NOMO-1 treated with dmso at 0.1 percent for 144 hours (cell line): ENCODE measurements at regions not wholly inside any gene's neighbourhood (a gene's known extent, or its start where the extent isn't known, plus 50 kb on each side); places are given as distances from the start of the nearest gene placed in this dataset.
"Not testable (repeated sequence)": the region's sequence is repeated elsewhere in the genome, so short reads cannot be mapped to it uniquely, and the experiment has no call there.

Experiments used
- DNase-seq: peaks from one replicate; lab custom pipeline; 2025; ENCODE audit not compliant: unreplicated experiment; lab: John Stamatoyannopoulos, UW

DNA sequence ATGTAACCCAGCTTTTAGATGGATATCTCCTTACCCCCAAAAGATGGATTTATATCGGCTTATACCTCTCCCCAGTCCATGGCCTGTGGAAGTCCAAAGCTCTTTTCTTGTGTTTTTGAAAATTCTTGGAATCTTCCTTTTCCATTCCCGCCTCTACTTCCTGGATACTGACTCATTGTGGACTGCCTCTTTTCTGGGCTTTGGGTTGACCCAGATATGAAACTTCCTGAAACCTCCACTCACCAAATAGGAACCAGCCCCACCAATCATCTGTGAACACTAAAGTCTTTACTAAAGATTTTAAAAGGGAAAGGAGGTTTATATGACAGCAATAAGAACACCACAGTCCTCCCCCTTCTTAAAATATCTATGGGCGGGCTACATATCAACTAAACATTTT is 163.4 kb upstream of the SYN3 start:
- no peak for DNase-seq

DNA sequence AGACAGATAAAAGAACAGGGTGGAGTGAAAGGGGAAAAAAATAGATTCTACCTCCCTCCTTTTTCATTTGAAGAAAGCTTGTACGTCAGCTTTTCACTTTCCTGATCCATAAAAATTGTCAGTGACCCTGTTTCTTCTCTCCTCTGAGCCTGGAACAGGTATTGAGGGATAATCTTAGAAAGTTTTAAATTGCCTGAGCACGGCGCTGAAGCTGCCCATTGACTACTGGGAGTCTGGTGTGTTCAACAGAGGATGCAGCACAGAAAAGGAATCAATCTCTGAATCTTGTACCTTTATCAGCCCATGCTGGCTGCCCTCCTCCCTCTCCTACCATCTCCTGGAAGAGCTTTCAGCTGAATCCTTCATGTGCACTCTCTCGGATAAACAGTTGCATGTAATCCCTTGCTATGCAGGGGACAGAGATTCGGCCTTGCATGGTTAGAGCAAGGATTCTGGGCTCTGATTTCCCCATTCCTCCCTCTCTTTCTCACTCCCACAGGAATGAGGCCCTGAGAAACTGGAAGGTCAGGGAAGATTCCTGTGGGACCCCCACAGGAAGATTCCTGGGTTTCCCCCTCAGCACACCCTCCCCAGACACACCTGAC is 162.4 kb upstream of the SYN3 start:
- DNase-seq, result no peak

DNA sequence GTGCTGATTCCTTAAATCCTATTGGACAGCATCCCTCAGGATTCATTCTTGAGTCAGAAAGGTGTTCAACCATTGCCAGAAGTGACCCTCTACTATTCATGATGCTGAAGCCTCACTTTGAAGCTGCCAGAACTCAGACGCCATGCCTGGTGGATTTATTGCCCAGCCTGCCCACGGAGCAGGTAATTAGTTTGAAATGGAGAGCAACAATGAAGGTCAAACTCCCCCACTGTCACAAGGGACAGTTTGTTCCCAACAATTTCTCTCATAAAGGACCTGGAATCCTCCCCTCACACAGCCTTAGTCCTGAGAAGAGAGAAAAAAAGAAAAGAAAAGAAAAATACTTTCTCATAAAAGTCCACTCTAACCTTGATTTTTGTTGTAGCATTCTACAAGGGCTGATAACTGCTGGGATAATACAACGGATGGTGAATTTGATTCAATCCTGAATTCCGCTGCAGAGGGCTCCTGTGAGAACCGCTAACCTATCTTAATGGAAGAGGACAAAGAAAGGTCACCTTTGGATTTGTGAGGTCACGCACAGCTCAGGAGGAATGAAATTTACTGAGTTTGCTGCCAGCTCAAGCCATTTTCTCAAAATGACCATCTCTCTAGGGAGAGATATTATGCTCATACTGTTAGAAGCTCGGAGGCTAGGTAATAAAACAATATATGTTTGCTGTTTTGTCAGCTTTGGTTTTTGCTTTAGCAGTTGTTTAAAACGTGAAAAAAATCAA is 161.6 kb upstream of the SYN3 start:
- no peak for DNase-seq

DNA sequence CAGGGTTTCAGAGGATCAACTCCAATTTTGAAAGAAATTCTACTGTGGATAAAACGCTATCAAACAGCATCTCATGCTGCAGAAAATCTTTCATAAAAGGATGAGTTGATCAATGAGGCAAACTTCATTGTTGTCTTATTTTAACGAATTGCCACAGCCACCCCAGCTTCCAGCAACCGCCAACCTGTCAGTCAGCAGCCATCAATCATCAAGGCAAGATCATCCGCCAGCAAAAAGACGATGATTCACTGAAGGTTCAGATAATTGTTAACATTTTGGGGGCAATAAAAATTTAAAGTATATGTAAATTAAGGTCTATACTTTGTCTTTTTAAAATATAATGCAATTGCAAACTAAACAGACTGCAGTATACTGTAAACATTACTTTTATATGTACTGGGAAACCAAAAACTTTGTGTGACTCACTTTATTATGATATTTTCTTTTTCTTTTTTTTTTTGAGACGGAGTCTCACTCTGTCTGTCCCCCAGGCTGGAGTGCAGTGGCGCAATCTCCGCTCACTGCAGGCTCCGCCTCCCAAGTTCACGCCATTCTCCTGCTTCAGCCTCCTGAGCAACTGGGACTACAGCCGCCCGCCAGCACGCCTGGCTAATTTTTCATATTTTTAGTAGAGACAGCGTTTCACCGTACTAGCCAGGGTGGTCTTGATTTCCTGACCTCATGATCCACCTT is 155.3 kb upstream of the SYN3 start:
- no peak for DNase-seq

DNA sequence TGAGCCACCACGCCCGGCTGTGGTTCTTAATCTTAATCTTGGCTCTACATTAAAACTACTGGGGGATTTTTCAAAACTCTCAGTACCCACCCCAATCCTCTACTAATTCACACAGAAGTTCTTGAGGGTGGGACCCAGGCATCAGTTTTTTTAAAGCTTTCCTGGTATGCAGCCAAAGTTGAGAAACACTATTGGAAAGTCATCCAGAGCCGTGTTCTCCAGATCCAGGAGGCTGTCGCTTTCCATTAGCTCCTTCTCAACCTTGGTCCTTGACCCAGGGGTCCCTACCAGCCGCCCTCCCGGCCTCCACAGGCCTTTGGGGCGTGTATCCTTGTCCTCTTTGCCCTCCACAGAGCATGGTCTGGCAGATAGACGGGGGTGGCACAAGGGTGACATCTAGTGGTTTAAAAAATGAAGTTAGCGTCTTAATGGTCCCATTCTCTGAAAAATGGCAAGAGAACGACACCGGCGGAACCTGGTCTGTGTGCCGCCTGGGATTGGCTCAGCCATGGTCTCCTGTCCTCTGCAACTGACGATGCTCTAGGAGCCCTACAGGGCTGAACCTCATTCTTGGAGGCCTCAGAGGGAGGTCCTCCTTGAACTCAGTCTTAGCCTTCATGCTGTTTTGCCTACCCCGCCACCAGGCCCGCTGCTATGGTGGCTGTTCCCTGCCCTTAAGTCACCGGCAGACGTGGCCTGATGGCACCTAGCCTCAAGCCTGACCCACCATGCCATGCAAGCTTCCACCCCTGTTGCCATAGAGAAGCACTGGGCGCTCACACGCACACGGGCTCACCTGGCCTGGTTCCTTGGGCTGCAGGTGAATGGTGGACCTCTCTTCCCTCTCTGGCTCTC is 152.0 kb upstream of the SYN3 start:
- DNase-seq, result peak; percentile 4

DNA sequence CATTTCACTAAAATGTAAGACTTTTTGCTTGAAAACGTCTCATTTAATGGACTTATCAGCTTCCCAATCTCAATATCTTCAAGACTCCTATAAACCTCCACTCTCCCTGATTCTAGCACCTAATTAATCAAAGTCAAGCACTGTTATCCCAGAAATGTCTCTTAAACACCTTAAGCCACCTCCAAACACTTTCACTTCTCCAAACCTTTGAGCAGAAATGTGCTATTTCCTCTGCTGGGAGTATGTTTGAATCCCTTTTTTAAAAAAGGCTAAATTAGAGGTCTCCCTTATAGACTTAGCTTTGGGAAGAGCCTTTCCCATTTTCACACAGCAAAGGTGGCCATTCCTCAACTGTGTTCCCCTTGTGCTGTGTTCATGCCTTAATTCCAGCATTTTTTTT is 146.2 kb upstream of the SYN3 start:
- no peak for DNase-seq

DNA sequence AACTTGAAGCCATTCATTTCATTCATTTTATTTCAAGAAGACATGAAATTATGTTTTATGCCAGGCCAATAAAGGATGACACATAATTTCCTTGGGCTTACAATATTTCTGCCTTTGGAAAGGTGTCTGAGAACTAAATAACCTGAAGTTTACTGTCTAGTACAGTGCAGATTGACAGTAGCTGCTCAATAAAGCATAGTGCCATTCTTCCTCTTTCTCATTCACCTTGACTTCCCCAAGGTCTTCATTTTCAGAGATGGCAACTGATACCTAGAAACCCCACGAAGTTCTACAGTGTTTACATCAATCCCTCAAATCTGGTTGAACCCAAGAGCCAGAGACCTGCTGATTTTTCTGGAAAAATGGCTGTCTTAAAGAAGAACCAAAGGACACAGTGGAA is 144.3 kb upstream of the SYN3 start:
- no peak for DNase-seq

DNA sequence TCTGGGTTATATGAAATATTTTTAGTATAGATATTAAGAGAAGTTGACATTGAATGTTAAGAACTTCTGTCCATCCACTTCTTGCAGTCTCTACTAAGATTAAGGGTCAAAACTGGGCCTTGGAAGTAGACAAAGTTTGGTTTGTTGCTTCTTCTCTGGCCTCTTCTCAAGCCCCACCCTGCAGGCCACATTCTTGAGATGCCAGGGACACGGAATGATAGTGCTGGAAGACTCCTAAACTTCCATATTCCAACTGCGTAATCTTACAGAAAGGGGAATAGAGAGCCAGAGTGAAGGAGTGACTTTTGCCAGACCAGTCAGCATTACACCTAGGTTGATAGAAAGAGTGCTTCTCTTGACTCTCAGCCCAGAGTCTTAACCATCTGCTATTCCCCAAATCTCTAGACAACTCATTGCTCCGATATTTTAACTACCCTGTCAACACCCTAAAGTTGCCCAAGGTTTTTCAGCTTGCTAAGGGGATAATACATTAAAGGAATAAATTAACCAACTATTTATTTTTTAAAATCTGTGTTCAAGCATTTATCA is 136.4 kb upstream of the SYN3 start:
- no peak for DNase-seq

DNA sequence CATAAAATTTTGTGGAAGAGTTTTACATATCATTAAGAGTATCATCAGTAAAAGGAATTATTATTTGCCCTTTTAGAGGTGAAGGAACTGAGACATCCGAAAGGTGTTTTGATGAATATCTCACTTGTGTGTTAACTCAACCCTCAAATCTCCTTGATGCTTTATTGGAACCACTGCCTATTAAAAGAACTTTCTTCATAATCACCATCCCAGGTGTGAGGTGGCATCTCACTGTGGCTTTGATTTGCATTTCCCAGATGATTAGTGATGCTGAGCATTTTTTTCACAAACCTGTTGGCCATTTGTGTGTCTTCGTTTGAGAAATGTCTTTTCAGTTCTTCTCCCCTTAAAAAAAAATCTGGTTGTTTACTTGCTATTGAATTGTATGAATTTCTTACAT is 134.0 kb upstream of the SYN3 start:
- no peak for DNase-seq

DNA sequence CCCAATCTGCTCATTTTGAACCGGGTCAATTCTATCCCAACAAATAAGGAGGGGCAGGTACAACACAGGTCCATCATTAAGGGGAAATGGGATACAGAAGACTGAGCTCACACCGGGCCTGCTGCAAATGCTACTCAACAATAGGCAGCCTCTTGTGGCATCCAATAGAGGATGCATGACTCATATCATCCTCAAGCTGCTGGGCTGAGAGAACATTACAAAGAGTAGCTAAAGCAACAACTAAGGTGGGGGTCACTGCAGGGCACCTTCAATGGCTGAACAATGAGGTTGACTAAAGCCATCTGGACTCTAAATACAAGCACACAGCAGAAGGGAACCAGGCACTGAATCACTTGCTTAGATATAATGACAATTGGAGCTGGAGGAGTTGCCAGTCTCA is 130.1 kb upstream of the SYN3 start:
- DNase-seq, result no peak

DNA sequence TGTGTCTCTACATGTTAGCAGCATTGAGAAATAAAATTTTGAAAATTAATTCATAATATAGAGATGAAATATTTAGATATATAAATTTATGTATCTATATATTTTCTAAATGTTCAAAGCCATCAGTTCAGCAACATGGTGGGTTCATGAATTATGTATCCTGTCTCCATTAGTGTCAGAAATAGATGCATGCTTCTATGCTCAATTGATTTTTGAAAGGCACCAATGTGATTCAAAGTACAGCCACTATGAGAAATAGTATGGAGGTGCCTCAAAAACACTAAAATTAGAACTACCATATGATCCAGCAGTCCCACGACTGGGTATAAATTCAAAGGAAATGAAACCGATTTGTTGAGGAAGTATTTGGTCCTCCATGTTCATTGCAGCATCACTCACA is 128.6 kb upstream of the SYN3 start:
- DNase-seq, result no peak

DNA sequence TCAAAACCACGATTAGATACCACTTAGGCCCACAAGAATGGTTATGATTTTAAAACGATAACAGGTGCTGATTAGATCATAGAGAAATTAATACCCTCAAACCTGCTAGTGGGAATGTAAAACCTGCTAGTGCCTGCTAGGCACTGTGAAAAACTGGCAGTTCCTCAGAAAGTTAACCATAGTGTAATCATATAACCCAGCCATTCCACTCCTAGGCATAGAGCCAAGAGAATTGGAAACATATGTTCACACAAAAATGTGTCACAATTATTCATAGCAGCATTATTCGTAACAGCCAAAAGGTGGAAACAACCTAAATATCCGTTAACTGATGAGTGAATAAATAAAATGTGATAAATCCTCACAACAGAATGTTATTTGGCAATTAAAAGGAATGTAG is 122.2 kb upstream of the SYN3 start:
- DNase-seq, result no peak

DNA sequence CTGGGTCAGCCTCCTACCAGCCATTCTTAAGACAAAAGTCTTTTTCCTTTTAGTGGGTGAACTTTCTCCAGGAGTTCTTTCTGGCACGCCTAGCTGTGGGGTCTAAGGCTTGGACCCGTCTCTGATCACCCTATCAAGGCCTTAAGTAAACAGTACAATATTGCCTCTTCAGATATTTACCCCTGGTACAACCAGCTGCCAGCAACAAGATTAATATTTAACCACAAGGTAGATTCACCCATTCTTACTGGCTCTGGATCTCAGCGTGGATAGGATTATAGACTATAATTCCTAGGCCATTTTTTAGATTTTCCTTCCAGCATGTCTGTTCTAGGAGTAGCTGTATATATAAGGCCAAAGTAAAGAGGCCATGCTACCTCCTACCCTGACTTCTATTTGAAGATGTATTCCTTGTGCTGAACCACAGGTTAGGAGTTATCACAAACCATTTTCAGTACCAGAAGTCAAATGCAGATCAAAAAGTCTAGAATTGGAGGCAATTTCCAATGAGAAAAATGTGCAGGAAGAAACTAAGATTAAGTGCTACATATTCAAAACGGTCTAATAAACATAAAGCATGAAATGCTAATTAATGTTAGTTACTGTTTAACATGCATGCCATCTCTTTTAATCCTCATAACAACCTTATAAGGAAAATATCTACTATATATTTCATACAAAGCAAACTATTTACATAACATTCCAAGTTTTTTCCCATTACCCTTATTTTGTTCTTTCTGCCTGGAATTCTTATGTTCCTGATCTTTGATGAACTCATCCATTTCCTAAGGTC is 110.0 kb upstream of the SYN3 start:
- DNase-seq, result no peak

DNA sequence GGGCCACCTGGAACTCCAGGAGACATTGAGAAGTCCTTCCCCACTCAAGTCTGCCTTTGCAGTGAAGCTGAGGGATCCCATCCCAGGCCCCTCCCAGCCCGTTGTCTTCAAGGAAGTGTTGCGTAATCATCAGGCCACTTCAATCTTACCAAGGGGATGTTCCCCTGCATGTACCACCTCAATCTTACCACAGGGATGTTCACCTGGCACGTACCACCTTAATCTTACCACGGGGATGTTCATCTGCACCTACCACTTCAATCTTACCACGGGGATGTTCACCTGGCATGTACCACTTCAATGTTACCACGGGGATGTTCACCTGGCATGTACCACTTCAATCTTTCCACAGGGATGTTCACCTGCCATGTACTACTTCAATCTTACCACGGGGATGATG is 108.0 kb upstream of the SYN3 start:
- DNase-seq, result no peak

DNA sequence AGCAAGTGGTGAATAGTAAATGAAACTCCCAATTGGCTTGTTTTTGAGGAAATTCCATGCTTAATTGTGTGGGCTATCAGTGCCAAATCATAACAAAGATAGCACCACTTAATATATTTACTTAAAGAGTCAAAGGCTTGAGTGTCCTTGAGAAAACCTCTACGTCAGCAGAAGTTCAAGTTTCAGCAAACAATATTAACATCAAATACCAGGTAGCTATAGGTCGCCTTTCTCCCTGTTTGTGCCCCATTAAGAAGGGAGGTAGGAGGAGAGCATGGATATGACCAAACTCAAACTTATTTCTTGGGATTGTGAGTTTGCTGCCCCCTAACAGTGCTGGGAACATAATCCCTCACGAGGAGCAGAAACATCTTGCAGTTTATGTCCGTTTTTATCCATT is 105.6 kb upstream of the SYN3 start:
- no peak for DNase-seq

DNA sequence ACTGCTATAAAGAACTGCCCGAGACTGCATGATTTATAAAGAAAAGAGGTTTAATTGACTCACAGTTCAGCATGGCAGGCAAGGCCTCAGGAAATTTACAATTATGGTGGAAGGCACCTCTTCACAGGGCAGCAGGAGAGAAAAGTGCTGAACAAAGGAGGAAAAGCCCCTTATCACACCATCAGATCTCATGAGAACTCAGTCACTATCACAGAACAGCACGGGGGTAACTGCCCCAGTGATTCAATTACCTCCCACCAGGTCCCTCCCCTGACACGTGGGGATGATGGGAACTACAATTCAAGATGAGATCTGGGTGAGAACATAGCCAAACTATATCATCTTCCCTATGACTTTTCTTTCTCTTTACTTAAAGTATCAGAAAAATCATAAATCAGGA is 104.0 kb upstream of the SYN3 start:
- no peak for DNase-seq

DNA sequence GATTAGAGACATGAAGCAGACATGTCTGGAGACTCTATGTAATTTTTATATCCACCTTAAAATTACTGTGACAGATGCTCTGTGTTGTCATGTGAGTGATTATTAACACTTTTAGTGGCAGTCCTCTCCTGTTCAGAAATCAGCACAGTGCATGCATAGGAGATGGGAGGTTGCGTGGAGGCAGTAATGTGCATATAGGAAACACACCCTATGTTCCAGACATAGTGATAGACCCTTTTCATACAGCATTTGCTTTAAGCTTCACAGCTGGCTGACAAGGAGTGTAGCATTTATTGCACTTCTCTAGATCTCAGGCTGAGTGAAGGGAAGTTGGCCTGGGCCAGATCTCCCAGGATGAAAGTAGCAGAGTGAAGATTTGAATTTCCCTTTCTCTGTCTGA is 102.3 kb upstream of the SYN3 start:
- DNase-seq, result no peak

DNA sequence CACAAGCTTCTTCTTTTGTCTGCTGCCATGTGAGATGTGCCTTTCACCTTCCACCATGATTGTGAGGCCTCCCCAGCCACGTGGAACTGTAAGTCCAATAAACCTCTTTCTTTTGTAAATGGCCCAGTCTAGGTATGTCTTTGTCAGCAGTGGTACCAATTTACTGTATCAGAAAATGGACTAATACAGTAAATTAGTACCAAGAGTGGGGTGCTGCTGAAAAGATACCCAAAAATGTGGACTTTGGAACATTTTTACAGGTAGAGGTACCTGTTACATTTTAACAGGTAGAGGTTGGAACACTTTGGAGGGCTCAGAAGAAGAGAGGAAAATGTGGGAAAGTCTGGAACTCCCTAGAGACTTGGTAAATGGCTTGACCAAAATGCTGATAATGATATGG is 96.8 kb upstream of the SYN3 start:
- DNase-seq, result not testable (repeated sequence)

DNA sequence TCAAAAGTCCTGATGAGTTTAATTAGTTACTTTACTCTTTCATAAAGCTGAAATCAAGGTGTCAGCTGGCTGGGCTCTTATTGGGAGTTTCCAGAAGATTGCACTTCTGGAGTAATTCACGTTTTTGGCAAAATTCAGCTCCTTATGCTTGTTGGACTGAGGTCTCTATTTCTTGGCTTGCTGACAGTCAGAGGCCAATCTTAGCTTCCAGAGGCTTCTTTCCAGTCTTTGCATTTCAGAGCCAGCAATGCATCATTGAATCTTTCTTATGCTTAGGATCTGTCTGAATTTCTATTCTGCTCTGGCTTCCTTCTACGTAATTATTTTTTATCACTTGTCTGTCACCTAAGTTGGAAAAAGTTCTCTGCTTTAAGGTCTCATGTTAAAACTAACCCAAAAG is 91.4 kb upstream of the SYN3 start:
- no peak for DNase-seq

DNA sequence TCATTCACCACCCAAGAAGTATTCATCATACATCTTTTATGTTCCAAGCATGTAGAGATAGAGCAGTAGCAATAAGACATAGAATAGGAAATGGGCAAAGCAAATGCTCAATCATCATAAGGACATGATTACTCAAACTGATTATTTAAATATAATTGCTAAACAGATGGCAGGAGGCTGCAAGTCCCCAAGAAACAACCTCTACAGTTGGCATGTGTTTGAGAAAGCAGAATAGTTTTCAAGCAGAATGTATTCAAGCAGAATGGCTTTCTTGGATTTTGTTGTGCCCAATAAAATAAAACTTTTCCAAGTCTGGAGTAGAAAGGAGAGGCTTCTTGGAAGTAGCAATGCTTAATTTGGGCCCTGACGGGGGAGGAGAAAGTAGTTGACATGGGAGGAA is 86.5 kb upstream of the SYN3 start:
- DNase-seq, result no peak
